Prostate gland (tissue), 2 donors: ENCODE measurements at regions not wholly inside any gene's neighbourhood (a gene's known extent, or its start where the extent isn't known, plus 50 kb on each side); places are given as distances from the start of the nearest gene placed in this dataset.
"Not testable (repeated sequence)": the region's sequence is repeated elsewhere in the genome, so short reads cannot be mapped to it uniquely, and the experiment has no call there.

Experiments used
- DNase-seq: peaks from one replicate; pipeline ENCODE4 v3.0.0-alpha.2; 2019; ENCODE audit warnings: low spot score
- H3K27ac ChIP-seq, 2 donors: fragments of 200-600 bp; sonication (generic); 2 replicates each; pipeline ENCODE4 v1.5.1; 2017 to 2019
- H3K27me3 ChIP-seq: fragments of 200-600 bp; sonication (generic); replicated peaks from 2 replicates; pipeline ENCODE4 v1.5.1; 2019; ENCODE audit not compliant: insufficient read depth
- H3K36me3 ChIP-seq, 2 donors: fragments of 200-600 bp; sonication (generic); 1 replicate in 1 of 2; 2 replicates in 1 of 2; pipeline versions ENCODE4 v1.5.1 to v1.8.1; 2017 to 2019
- H3K4me1 ChIP-seq: fragments of 200-600 bp; sonication (generic); replicated peaks from 2 replicates; pipeline ENCODE4 v1.5.1; 2019
- H3K4me3 ChIP-seq, 2 donors: fragments of 200-600 bp; sonication (generic); 2 replicates each; pipeline ENCODE4 v1.5.1; 2017 to 2019
- H3K9me3 ChIP-seq: fragments of 200-600 bp; sonication (generic); 2 replicates; pipeline ENCODE4 v1.5.1; 2017
- CTCF ChIP-seq, 4 experiments: fragments of 200-600 bp in 2 of 4; fragments of 450-650 bp in 2 of 4; sonication (generic) in 2 of 4; IDR thresholded peaks; 1 replicate in 3 of 4; 2 replicates in 1 of 4; pipeline ENCODE4 v1.5.1; 2016 to 2019; ENCODE audit warnings: antibody characterized with exemption in 4 of 4, mild to moderate bottlenecking in 2 of 4, moderate library complexity in 2 of 4
- POLR2A ChIP-seq: fragments of 450-650 bp; IDR thresholded peaks from one replicate; pipeline ENCODE4 v1.6.1; 2016; ENCODE audit warnings: antibody characterized with exemption, mild to moderate bottlenecking
- POLR2AphosphoS5 ChIP-seq: sonication (generic); formaldehyde crosslinking; IDR thresholded peaks from one replicate; pipeline ENCODE4 v1.6.1; 2017; ENCODE audit warnings: antibody characterized with exemption
- WGBS: methylation state at CpG from one replicate; pipeline ENCODE4 v1.1.5; 2018; 5-methylcytosine and 5-hydroxymethylcytosine counted together
- intact Hi-C: fragments of 100-400 bp; cut with DNase I; formaldehyde crosslinking; loops from one replicate; pipeline ENCODE4 v1.14.2; 2022

- Histone ChIP-seq H3K36me3 (no peaks in the 10 kb centered on the region), H3K27me3 (no peaks in the 10 kb centered on the region), H3K4me3 (peak overlapping the region; percentile 66 to 83), H3K9me3 (no peaks in the 10 kb centered on the region), H3K27ac (peak overlapping the region; percentile 73 to 77), H3K4me1 (no peaks in the 10 kb centered on the region)
- intact Hi-C loops, result no loop called here
- DNase-seq, result peak; percentile 71
- TF ChIP-seq POLR2A (peak; percentile 27), POLR2AphosphoS5 (peak; percentile 80), CTCF (IDR thresholded peaks at IDR 0.05) (peak in 1 of 4 experiments; percentile 16)
- 2% methylated on average over 18 of the region's 18 CpGs for WGBS
Measured at GRCh38 chr17:47066841-47067682, 88.0 kb upstream of the RPRML start.

GRCh38 chr17:47066095-47066494 is 87.0 kb upstream of the RPRML start:
- H3K36me3 ChIP-seq, result no peaks in the 10 kb centered on the region
- intact Hi-C loops, result no loop called here
- WGBS, result 67% methylated on average over 6 of the region's 6 CpGs
- H3K27ac ChIP-seq, result no peak overlapping the region
- no peak for DNase-seq
- no peaks in the 10 kb centered on the region for H3K27me3 ChIP-seq
- no peak overlapping the region for H3K4me3 ChIP-seq
- no peak for TF ChIP-seq POLR2A
- TF ChIP-seq CTCF (IDR thresholded peaks at IDR 0.05), result no peak
- TF ChIP-seq POLR2AphosphoS5, result no peak
- H3K9me3 ChIP-seq, result no peaks in the 10 kb centered on the region
- H3K4me1 ChIP-seq, result no peaks in the 10 kb centered on the region

GRCh38 chr17:47064684-47065083 is 85.6 kb upstream of the RPRML start:
- Histone ChIP-seq H3K4me3 (no peak overlapping the region), H3K27me3 (no peaks in the 10 kb centered on the region), H3K27ac (no peak overlapping the region), H3K36me3 (no peaks in the 10 kb centered on the region), H3K4me1 (no peaks in the 10 kb centered on the region), H3K9me3 (no peaks in the 10 kb centered on the region)
- no peak for DNase-seq
- intact Hi-C loops, result no loop called here
- 98% methylated on average over 5 of the region's 5 CpGs for whole genome bisulfite sequencing
- TF ChIP-seq POLR2A, result no peak
- no peak for TF ChIP-seq CTCF (IDR thresholded peaks at IDR 0.05)
- no peak for TF ChIP-seq POLR2AphosphoS5

- Histone ChIP-seq H3K27ac (no peak overlapping the region), H3K9me3 (no peaks in the 10 kb centered on the region), H3K27me3 (no peaks in the 10 kb centered on the region), H3K4me3 (no peak overlapping the region), H3K4me1 (no peaks in the 10 kb centered on the region), H3K36me3 (no peaks in the 10 kb centered on the region)
- DNase-seq, result no peak
- intact Hi-C loops, result no loop called here
- TF ChIP-seq POLR2A (no peak), POLR2AphosphoS5 (no peak), CTCF (IDR thresholded peaks at IDR 0.05) (no peak)
- WGBS, result 96% methylated on average over 11 of the region's 11 CpGs
Measured at GRCh38 chr17:47063475-47063874, 84.4 kb upstream of the RPRML start.

GRCh38 chr17:47062851-47063250 is 83.8 kb upstream of the RPRML start:
- WGBS, result 96% methylated on average over 5 of the region's 5 CpGs
- H3K36me3 ChIP-seq, DNase-seq, H3K4me3 ChIP-seq, H3K9me3 ChIP-seq, H3K27ac ChIP-seq, H3K4me1 ChIP-seq, H3K27me3 ChIP-seq, intact Hi-C loops: not testable (repeated sequence)

GRCh38 chr17:47060005-47060404 is 81.0 kb upstream of the RPRML start:
- H3K27me3 ChIP-seq, H3K36me3 ChIP-seq, H3K27ac ChIP-seq, H3K4me3 ChIP-seq, DNase-seq, H3K4me1 ChIP-seq, H3K9me3 ChIP-seq, intact Hi-C loops: not testable (repeated sequence)
- WGBS, result 66% methylated on average over 10 of the region's 10 CpGs
